Gastroesophageal sphincter (tissue), 4 donors: ENCODE measurements at regions not wholly inside any gene's neighbourhood (a gene's known extent, or its start where the extent isn't known, plus 50 kb on each side); places are given as distances from the start of the nearest gene placed in this dataset.

Experiments
- ATAC-seq: fragments of 150-250 bp; one replicate; pipeline ENCODE4 v1.9.1; 2016; ENCODE audit warnings: mild to moderate bottlenecking, moderate library complexity
- H3K27ac ChIP-seq, 4 donors: fragments of 200-600 bp; sonication (generic) in 3 of 4; 1 replicate in 3 of 4; 2 replicates in 1 of 4; pipeline ENCODE4 v1.5.1; 2016 to 2019
- H3K27me3 ChIP-seq: fragments of 200-600 bp; sonication (generic); one replicate; pipeline ENCODE4 v1.5.1; 2019
- H3K36me3 ChIP-seq, 2 donors: fragments of 200-600 bp; sonication (generic); one replicate each; pipeline ENCODE4 v1.5.1; 2019; ENCODE audit warnings: control low read depth in 1 of 2
- H3K4me1 ChIP-seq, 3 donors: fragments of 200-600 bp; sonication (generic); 1 replicate in 2 of 3; 2 replicates in 1 of 3; pipeline ENCODE4 v1.5.1; 2016 to 2019; ENCODE audit warnings: control low read depth in 2 of 3
- H3K4me3 ChIP-seq, 2 donors: fragments of 200-600 bp; sonication (generic); one replicate each; pipeline ENCODE4 v1.5.1; 2019; ENCODE audit warnings: mild to moderate bottlenecking in 1 of 2, moderate library complexity in 1 of 2
- H3K9me3 ChIP-seq, 3 donors: fragments of 200-600 bp; sonication (generic); one replicate each; pipeline ENCODE4 v1.5.1; 2017 to 2019; ENCODE audit warnings: control low read depth in 2 of 3
- EP300 ChIP-seq: sonication (generic); formaldehyde crosslinking; IDR thresholded peaks from one replicate; pipeline ENCODE4 v1.6.1; 2017; ENCODE audit warnings: antibody characterized with exemption, mild to moderate bottlenecking
- POLR2A ChIP-seq, 2 donors: fragments of 450-650 bp; IDR thresholded peaks; one replicate each; pipeline ENCODE4 v1.6.1; 2017; ENCODE audit warnings: antibody characterized with exemption in 2 of 2, mild to moderate bottlenecking in 2 of 2, moderate library complexity in 1 of 2
- POLR2AphosphoS5 ChIP-seq: sonication (generic); formaldehyde crosslinking; IDR thresholded peaks from one replicate; pipeline ENCODE4 v1.6.1; 2017; ENCODE audit warnings: antibody characterized with exemption
- WGBS, 2 donors: methylation state at CpG; one replicate each; pipeline ENCODE4 v1.1.5; 2018; ENCODE audit warnings: low coverage in 1 of 2; 5-methylcytosine and 5-hydroxymethylcytosine counted together
- TF ChIP-seq, protein P1 (sequence below), 4 experiments: fragments of 200-600 bp in 2 of 4; fragments of 450-650 bp in 2 of 4; sonication (generic) in 1 of 4; IDR thresholded peaks; one replicate each; pipeline ENCODE4 v1.5.1; 2017 to 2019; ENCODE audit warnings: antibody characterized with exemption in 4 of 4, mild to moderate bottlenecking in 2 of 4, moderate library complexity in 2 of 4

DNA sequence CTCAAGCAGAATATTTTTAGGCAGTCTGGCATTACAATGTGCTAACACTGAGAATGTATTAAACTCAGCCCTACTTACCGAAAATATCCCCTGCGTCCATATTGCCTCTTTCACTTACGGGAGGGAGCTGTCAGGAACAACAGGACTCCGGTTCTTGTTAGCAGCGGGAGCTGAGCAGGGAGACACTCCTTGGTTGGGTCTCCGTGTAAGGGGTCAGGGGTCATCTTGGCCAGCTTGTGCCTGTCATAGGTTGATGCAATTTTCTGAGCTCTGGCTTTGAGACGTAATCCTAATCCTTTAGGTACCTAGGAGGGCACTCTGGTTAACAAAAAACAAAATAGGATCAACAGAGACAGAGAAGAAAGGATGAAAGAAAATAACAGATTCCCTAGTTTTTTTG lies 1477.2 kb downstream of the BRD1 start:
- H3K27ac ChIP-seq: no peak overlapping the region
- no peaks in the 10 kb centered on the region for H3K9me3 ChIP-seq
- H3K27me3 ChIP-seq: peaks cover 85% of the 10 kb centered on the region
- no peak overlapping the region for H3K4me3 ChIP-seq
- no peak for ATAC-seq
- no peaks in the 10 kb centered on the region for H3K4me1 ChIP-seq
- 18 to 27% methylated on average over 5 to 7 of the region's 7 CpGs for WGBS, 2 donors
- TF ChIP-seq EP300 (no peak), POLR2A (IDR thresholded peaks at IDR 0.05) (no peak), POLR2AphosphoS5 (no peak)
- TF ChIP-seq, protein P1, sequence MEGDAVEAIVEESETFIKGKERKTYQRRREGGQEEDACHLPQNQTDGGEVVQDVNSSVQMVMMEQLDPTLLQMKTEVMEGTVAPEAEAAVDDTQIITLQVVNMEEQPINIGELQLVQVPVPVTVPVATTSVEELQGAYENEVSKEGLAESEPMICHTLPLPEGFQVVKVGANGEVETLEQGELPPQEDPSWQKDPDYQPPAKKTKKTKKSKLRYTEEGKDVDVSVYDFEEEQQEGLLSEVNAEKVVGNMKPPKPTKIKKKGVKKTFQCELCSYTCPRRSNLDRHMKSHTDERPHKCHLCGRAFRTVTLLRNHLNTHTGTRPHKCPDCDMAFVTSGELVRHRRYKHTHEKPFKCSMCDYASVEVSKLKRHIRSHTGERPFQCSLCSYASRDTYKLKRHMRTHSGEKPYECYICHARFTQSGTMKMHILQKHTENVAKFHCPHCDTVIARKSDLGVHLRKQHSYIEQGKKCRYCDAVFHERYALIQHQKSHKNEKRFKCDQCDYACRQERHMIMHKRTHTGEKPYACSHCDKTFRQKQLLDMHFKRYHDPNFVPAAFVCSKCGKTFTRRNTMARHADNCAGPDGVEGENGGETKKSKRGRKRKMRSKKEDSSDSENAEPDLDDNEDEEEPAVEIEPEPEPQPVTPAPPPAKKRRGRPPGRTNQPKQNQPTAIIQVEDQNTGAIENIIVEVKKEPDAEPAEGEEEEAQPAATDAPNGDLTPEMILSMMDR (IDR thresholded peaks at IDR 0.05): no peak
- no peaks in the 10 kb centered on the region for H3K36me3 ChIP-seq

DNA sequence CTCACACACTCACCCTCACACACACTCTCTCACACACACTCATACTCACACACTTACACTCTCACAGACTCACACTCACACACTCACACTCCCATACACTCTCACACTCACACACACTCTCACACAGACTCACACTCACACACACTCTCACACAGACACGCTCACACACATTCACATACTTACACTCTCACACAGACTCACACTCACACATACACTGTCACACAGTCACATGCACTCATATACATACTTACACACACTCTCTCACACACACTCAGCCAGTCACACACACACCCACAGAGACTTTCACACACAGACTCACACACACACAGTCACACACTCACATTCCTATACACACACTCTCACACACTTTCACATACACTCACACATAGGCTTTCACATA lies 1478.8 kb downstream of the BRD1 start:
- TF ChIP-seq, protein P1 (IDR thresholded peaks at IDR 0.05): no peak
- TF ChIP-seq POLR2AphosphoS5 (no peak), POLR2A (IDR thresholded peaks at IDR 0.05) (no peak)
- ATAC-seq: no peak
- Histone ChIP-seq H3K9me3 (no peaks in the 10 kb centered on the region), H3K27ac (no peak overlapping the region), H3K36me3 (no peaks in the 10 kb centered on the region), H3K4me1 (no peaks in the 10 kb centered on the region), H3K4me3 (no peak overlapping the region), H3K27me3 (peaks cover 80% of the 10 kb centered on the region)
- WGBS, 2 donors: 81 to 91% methylated on average over 1 of the region's 1 CpG

DNA sequence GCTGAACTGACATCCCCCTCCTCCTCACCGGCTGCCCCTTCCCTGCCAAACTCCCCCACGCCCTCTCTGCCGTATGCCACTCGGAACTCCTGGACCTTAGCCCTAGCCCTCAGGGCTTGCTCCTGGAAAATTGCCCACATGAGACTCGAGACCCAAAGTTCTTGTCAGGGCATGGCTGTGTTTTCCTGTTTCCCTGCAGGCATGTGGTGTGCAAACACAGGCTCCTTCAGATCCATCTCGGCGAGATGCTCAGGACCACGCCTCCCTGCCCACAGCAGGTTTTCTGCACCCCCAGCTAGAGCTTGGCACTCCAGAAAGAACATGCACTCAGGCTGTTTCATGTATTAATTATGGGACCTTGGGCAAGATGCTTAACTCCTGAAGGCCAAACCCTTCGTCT lies 1480.4 kb downstream of the BRD1 start:
- no peak for ATAC-seq
- Histone ChIP-seq H3K4me3 (no peak overlapping the region), H3K4me1 (no peaks in the 10 kb centered on the region), H3K27ac (no peak overlapping the region), H3K36me3 (no peaks in the 10 kb centered on the region), H3K27me3 (peaks cover 80% of the 10 kb centered on the region), H3K9me3 (no peaks in the 10 kb centered on the region)
- no peak for TF ChIP-seq POLR2AphosphoS5
- TF ChIP-seq EP300: no peak
- TF ChIP-seq, protein P1 (IDR thresholded peaks at IDR 0.05): no peak
- WGBS, 2 donors: 67 to 80% methylated on average over 1 to 2 of the region's 9 CpGs

DNA sequence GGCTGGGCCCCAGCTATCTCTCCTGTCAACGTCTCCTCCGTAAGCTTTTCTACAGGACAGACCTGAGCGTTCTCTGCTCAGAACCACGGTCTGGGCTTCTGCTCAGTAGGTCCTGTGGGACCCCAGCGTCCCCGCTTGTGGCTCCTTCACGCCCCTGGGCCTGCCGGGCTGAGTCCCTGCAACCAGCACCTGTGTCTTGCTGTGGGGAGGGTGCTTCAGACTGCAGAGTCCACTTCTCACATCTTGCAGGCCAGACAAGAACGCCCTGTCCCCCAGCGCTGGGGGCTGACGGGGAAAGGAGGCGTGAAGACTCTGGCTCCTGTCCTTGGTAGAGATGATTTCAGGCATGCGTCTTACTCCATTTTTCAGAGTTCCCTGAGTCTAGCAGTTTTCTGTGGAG lies 1480.8 kb downstream of the BRD1 start:
- no peaks in the 10 kb centered on the region for H3K36me3 ChIP-seq
- ATAC-seq: no peak
- H3K4me3 ChIP-seq: no peak overlapping the region
- H3K27ac ChIP-seq: no peak overlapping the region
- WGBS, 2 donors: 65 to 78% methylated on average over 5 to 7 of the region's 13 CpGs
- peaks cover 80% of the 10 kb centered on the region for H3K27me3 ChIP-seq
- TF ChIP-seq EP300: no peak
- no peak for TF ChIP-seq POLR2A (IDR thresholded peaks at IDR 0.05)
- TF ChIP-seq POLR2AphosphoS5: no peak
- TF ChIP-seq, protein P1 (IDR thresholded peaks at IDR 0.05): no peak
- H3K4me1 ChIP-seq: no peaks in the 10 kb centered on the region
- no peaks in the 10 kb centered on the region for H3K9me3 ChIP-seq

DNA sequence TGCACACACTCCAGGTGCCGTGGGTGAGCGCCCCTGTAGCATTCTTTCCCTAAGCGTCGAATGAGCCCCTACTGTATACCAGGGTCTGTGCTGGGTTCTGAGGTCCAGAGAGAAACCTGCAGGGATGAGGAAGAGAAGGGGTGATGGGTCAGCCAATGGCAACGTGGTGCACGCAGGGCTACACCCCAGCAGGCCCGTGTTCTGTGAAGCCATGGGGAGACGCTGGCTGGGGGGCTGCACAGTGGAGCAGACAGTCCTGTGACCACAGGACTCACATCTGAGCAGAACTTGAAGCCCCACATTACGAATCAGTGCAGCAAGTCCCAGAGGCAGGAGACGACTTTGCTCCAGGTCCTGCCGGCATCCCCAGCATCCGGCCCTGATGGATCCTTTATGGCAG lies 1481.4 kb downstream of the BRD1 start:
- H3K4me1 ChIP-seq: no peaks in the 10 kb centered on the region
- no peak overlapping the region for H3K4me3 ChIP-seq
- no peak for ATAC-seq
- no peak overlapping the region for H3K27ac ChIP-seq
- 100% methylated on average over 4 of the region's 12 CpGs; no CpG with 5 or more reads in 1 of the 2 donors for WGBS, 2 donors
- no peaks in the 10 kb centered on the region for H3K36me3 ChIP-seq
- no peaks in the 10 kb centered on the region for H3K9me3 ChIP-seq
- TF ChIP-seq POLR2A (IDR thresholded peaks at IDR 0.05): no peak
- no peak for TF ChIP-seq EP300
- no peak for TF ChIP-seq POLR2AphosphoS5
- H3K27me3 ChIP-seq: peaks cover 80% of the 10 kb centered on the region
